Kidney (tissue), 13 donors: ENCODE measurements at regions not wholly inside any gene's neighbourhood (a gene's known extent, or its start where the extent isn't known, plus 50 kb on each side); places are given as distances from the start of the nearest gene placed in this dataset.

Source experiments
- DNase-seq, 5 donors: peaks; one replicate each; pipeline ENCODE4 v3.0.0-alpha.2; 2013 to 2020
- FAIRE-seq: peaks from 2 replicates; lab custom pipeline; 2012; peaks lifted over from hg19 to GRCh38; lab: Jason Lieb, UNC
- H3K27ac ChIP-seq, 2 donors: one replicate each; pipeline ENCODE4 v1.7.0; 2013; ENCODE audit warnings: low read depth in 2 of 2, low read length in 2 of 2, inconsistent platforms in 1 of 2
- H3K27me3 ChIP-seq: one replicate; pipeline ENCODE4 v1.7.1; 2013; ENCODE audit warnings: low read length, inconsistent platforms; ENCODE audit not compliant: control insufficient read depth, insufficient read depth
- H3K36me3 ChIP-seq, 3 donors: one replicate each; pipeline versions ENCODE4 v1.7.0 to v1.7.1; 2013; ENCODE audit warnings: low read length in 3 of 3, control low read depth in 1 of 3, inconsistent platforms in 1 of 3; ENCODE audit not compliant: insufficient read depth in 3 of 3, control insufficient read depth in 2 of 3
- H3K4me1 ChIP-seq, 3 donors: one replicate each; pipeline versions ENCODE4 v1.7.0 to v1.7.1; 2013; ENCODE audit warnings: low read length in 3 of 3, inconsistent platforms in 1 of 3, low read depth in 1 of 3; ENCODE audit not compliant: control insufficient read depth in 2 of 3, insufficient read depth in 2 of 3
- H3K4me3 ChIP-seq, 3 donors: one replicate each; pipeline versions ENCODE4 v1.7.0 to v1.8.1; 2013; ENCODE audit warnings: low read length in 3 of 3, control low read depth in 1 of 3, inconsistent platforms in 1 of 3
- H3K9ac ChIP-seq, 3 donors: one replicate each; pipeline versions ENCODE4 v1.7.0 to v1.7.1; 2013; ENCODE audit warnings: low read length in 3 of 3, control low read depth in 1 of 3, inconsistent platforms in 1 of 3
- H3K9me3 ChIP-seq, 3 donors: one replicate each; pipeline versions ENCODE4 v1.7.0 to v1.7.1; 2013; ENCODE audit warnings: low read length in 3 of 3, control low read depth in 1 of 3, inconsistent platforms in 1 of 3; ENCODE audit not compliant: control insufficient read depth in 2 of 3, insufficient read depth in 1 of 3
- intact Hi-C: fragments of 100-400 bp; cut with DNase I; formaldehyde crosslinking; loops from one replicate; pipeline ENCODE4 v1.11.1; 2022
- TF ChIP-seq, protein P1 (sequence below): IDR thresholded peaks from 3 replicates; pipeline ENCODE4 v1.5.1; 2012; ENCODE audit warnings: mild to moderate bottlenecking, moderate library complexity, borderline replicate concordance; ENCODE audit not compliant: insufficient read depth; ENCODE audit errors: extremely low read depth
- donor health status: control.
- donor health status: control.
- donor health status: control.
- donor health status: control.
- donor health status: control.
- donor health status: DM: yes; HTN: yes; CAD: no.
- donor health status: Normal renal cell carcinoma (clear cell type).

DNA sequence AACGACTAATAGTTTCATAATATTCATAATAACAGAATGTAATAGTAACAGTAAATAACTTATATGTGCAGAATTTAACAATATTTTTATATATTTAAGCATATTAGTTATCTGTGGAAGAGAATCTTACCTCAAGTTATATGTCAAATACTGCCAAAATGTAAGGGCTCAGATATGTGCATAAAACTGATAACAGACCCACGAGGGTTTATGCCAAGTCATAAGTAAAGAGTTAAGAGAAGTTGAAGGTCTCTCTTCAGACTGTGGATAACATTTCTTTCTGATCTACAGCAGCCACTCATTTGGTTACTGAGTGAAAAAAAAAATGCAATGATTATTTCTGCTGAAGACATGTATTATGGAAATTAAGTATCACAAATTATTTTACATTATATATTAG is 1167.8 kb upstream of the NCAM2 start:
- H3K4me1 ChIP-seq: no peaks in the 10 kb centered on the region
- FAIRE-seq (no peak), DNase-seq (no peak)
- no peak overlapping the region for H3K27ac ChIP-seq
- H3K27me3 ChIP-seq: no peaks in the 10 kb centered on the region
- H3K9me3 ChIP-seq: no peaks in the 10 kb centered on the region
- H3K36me3 ChIP-seq: no peaks in the 10 kb centered on the region
- no peak overlapping the region for H3K4me3 ChIP-seq
- TF ChIP-seq, protein P1, sequence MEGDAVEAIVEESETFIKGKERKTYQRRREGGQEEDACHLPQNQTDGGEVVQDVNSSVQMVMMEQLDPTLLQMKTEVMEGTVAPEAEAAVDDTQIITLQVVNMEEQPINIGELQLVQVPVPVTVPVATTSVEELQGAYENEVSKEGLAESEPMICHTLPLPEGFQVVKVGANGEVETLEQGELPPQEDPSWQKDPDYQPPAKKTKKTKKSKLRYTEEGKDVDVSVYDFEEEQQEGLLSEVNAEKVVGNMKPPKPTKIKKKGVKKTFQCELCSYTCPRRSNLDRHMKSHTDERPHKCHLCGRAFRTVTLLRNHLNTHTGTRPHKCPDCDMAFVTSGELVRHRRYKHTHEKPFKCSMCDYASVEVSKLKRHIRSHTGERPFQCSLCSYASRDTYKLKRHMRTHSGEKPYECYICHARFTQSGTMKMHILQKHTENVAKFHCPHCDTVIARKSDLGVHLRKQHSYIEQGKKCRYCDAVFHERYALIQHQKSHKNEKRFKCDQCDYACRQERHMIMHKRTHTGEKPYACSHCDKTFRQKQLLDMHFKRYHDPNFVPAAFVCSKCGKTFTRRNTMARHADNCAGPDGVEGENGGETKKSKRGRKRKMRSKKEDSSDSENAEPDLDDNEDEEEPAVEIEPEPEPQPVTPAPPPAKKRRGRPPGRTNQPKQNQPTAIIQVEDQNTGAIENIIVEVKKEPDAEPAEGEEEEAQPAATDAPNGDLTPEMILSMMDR: no peak
- H3K9ac ChIP-seq: no peak overlapping the region
- intact Hi-C loops: no loop called here

DNA sequence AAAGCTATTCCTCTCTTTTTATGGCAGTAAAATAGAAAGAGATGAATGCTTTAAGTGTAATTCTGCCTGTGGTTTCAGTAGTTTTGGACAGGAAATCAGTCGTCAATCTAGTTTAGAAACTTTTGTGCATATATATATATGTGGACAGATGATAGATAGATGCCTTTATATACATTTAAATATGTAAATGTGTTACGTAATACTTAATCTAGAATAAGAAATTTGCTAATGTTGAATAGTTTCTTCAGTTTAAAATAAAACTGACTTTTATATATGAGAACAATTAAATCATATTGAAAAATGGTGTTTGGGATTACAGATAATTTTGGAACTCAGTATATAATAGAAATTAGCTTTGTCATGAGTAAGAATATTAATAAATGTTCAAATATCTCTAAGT is 1165.7 kb upstream of the NCAM2 start:
- no peaks in the 10 kb centered on the region for H3K4me1 ChIP-seq
- no peak for FAIRE-seq
- TF ChIP-seq, protein P1: no peak

DNA sequence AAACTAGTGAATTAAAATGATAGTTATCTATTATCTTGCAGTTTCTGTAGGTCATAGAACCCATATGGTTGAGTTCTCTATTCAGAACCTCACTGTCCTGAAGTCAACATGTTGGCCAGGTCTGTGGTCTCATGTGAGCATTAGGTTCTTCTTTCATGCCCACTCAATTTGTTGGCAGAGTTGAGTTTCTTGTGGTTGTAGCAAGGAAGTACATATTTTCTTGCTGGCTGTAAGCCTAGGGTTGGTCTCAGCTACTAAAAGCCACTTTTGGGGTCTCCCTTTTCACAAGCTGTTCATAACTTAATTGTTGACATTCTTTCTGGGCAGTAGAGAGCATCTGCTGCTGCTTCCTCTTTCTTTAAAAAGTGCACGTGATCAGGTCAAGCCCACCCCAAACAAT is 1165.1 kb upstream of the NCAM2 start:
- intact Hi-C loops: no loop called here
- Histone ChIP-seq H3K4me1 (no peaks in the 10 kb centered on the region), H3K27me3 (no peaks in the 10 kb centered on the region), H3K36me3 (no peaks in the 10 kb centered on the region), H3K27ac (no peak overlapping the region), H3K4me3 (no peak overlapping the region), H3K9ac (no peak overlapping the region), H3K9me3 (no peaks in the 10 kb centered on the region)
- FAIRE-seq (no peak), DNase-seq (no peak)
- TF ChIP-seq, protein P1: no peak

More for the DNA sequence above, 1165.7 kb upstream of the NCAM2 start:
- H3K9ac ChIP-seq: no peak overlapping the region
- no peak overlapping the region for H3K27ac ChIP-seq
- H3K27me3 ChIP-seq: no peaks in the 10 kb centered on the region
- DNase-seq: no peak
- H3K4me3 ChIP-seq: no peak overlapping the region
- intact Hi-C loops: no loop called here
- no peaks in the 10 kb centered on the region for H3K36me3 ChIP-seq
- no peaks in the 10 kb centered on the region for H3K9me3 ChIP-seq

DNA sequence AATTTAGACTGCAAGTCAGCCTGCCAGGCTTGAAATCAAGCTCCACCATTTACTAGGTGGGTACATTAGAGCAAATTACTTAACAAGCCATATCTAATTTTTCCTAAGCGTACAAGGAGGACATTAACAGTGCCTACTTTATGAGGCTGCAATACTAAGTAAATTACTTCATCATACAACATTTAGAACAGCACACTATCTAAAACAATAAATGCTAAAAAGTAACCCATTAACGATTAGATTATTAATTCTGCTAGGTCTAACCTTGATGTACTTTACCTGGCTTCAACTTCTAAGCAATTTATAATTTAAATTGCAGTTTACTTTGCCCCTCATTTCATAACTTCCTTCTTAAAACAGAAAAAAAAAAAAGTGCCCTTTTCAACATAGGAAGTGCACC is 1155.6 kb upstream of the NCAM2 start:
- intact Hi-C loops: no loop called here
- H3K4me1 ChIP-seq: no peaks in the 10 kb centered on the region
- DNase-seq (no peak), FAIRE-seq (no peak)
- H3K4me3 ChIP-seq: no peak overlapping the region
- no peaks in the 10 kb centered on the region for H3K9me3 ChIP-seq
- no peak overlapping the region for H3K9ac ChIP-seq
- TF ChIP-seq, protein P1: no peak
- H3K36me3 ChIP-seq: no peaks in the 10 kb centered on the region
- no peak overlapping the region for H3K27ac ChIP-seq
- H3K27me3 ChIP-seq: no peaks in the 10 kb centered on the region
